Medulla oblongata (tissue), 1 donor: ENCODE measurements at regions not wholly inside any gene's neighbourhood (a gene's known extent, or its start where the extent isn't known, plus 50 kb on each side); places are given as distances from the start of the nearest gene placed in this dataset.

ENCODE experiments used
- DNase-seq: peaks from one replicate; pipeline ENCODE4 v3.0.0-alpha.2; 2015; ENCODE audit errors: extremely low spot score

- DNase-seq = no peak
These were observed 377.1 kb downstream of the EFNA5 start for GRCh38 chr5:107293541-107294210.

- no peak for DNase-seq
These were observed 378.9 kb downstream of the EFNA5 start for GRCh38 chr5:107291866-107292265.

DNA sequence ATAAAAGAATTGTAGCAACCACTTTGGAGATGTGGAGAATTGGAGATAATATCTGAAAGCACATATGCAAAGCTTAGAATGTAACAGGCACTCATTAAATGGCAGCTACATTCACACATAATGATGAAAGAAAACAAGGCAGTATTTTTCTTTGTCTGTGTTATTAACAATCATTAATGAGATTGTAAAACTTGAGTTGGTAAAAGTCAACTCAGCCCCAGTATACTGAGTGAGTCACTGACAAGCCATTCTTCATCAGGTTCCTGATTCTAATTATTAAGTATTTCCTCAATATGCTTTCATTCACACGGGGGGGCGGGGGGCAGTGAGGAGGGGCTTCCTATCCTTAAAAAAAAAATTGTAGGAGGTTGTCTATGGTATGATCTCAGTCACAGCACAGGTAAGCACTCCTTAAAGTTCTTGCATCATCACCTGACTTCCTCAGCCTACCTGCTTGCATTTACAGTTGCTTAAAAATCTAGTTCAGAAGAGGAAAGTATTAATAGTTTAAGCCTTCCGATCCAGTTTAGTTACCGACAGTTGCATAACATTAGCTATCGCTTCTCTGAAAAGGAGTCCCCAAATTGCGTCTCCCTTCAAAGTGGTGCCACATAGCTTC lies 379.8 kb downstream of the EFNA5 start:
- no peak for DNase-seq

DNA sequence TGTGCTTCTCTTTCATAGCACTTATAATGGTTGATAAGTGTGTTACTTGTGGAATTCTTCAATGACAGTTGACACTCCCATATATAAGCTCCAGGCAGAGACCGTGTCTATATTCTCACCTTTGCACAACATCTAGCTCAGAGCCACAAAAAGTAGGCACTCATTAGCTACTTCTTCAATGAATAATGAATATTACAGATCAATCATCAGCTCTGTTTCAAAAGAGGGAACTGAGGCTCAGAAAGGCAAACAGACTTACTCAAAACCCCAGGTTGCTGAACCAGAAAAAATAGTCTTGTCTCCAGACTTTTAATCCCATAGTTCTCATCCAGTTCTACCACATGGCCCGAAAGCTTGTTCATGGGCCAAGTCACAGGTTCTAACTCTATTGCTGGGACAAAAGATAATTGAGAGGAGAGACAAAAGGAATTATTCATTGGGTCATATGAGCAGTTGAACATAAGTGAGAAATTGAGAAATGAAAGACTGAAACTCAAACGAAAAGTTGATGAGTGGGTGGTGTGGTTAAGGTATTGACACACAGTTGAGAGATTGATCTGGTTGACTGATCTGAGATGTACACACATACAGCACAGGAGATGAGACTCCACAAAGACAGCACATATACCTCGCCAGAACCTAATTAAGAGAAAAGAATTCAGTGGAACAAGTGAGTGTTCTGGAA lies 381.6 kb downstream of the EFNA5 start:
- DNase-seq = no peak

DNA sequence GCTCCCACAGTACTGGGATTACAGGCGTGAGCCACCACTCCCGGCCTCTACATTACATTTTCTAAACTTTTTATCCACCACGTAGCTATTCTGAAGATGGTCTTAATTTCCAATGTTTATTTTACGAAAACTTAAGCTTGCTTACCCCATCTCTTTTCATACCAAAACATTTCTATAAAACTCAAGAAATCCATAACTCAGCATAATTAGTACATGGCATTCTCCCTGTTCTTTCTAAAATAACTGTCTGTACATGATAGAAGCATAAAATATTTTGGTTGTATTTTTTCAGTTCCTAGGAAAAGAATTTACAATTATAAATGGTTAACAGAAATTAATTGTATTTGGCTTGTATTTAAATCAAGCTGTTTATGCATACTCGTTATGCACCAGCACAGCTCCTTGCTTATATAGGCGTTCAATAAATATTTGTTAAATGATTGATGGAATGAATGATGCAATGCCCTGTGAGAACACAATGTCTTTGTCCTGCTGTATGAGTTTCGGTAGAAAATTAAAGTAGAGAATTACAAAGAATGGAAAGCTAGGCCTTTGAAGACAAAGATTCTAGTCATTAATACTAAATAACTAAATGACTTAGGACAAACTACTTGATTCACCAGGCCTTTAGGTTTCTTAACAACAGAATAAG lies 384.2 kb downstream of the EFNA5 start:
- DNase-seq = no peak

GRCh38 chr5:107285772-107286171 lies 385.0 kb downstream of the EFNA5 start:
- no peak for DNase-seq

GRCh38 chr5:107284822-107285525 lies 385.8 kb downstream of the EFNA5 start:
- DNase-seq = no peak

GRCh38 chr5:107282061-107282460 lies 388.7 kb downstream of the EFNA5 start:
- no peak for DNase-seq

- no peak for DNase-seq
These were observed 392.0 kb downstream of the EFNA5 start for GRCh38 chr5:107278774-107279173.

- no peak for DNase-seq
These were observed 393.1 kb downstream of the EFNA5 start for GRCh38 chr5:107277485-107278125.

- no peak for DNase-seq
These were observed 395.4 kb downstream of the EFNA5 start for GRCh38 chr5:107275333-107275732.

DNA sequence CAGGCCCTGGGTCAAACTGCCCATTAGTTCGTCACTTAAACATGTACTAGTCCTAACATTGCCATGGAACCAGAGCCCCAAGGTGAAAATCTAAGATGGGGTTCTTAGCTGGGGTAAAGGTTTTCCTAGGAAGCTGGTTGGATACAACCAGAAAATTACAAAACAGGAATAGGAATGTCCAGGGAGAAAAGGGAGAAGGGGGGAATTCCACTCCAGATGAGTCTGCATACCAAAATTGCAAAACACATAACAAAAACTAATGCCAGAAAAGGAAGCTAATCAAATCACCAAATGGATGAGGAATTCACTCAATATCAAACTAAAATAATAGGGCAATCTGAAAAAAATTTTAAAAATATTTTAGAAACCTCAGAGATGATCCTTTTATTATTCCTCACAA lies 396.2 kb downstream of the EFNA5 start:
- no peak for DNase-seq

- no peak for DNase-seq
These were observed 397.8 kb downstream of the EFNA5 start for GRCh38 chr5:107272954-107273353.

GRCh38 chr5:107272509-107272908 lies 398.2 kb downstream of the EFNA5 start:
- no peak for DNase-seq

GRCh38 chr5:107271682-107272350 lies 398.9 kb downstream of the EFNA5 start:
- DNase-seq = no peak

DNA sequence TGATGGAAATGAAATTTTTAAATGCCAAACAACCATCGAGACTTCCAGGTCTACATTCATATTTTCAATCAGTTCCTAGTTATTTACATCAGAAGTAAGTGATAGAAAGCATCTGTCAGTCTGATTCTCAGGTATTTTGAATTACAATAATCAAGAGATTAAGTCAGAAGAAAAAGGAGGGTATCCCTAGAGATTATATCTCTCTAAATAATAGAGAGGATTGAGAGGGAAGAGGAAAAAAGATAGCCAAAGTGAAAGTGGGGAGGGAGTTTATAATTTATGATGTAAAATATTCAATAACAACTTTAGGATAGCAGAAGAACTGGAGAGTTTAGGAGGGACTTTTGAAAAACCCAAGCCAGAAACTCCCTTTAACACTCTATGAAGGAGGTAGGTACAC lies 400.2 kb downstream of the EFNA5 start:
- no peak for DNase-seq

DNA sequence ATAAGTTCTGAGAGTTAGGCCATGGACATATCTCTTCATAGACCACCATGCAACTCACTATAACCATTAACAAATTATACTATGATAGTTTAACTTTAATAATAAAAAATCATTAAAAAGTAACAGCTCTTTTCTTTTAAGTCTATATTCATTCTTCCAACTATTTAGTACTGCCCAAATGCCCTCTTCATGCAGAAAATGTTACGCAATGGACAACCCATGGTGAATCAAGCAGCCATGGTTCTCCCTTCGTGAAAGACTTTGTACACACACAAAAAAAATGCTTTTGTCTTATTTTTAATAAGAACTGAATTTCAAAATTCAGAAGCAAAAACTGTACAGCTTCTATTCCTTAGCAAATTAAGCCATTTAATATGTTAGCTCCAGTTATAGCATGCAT lies 401.1 kb downstream of the EFNA5 start:
- DNase-seq = no peak

- no peak for DNase-seq
These were observed 401.5 kb downstream of the EFNA5 start for GRCh38 chr5:107269256-107269655.

DNA sequence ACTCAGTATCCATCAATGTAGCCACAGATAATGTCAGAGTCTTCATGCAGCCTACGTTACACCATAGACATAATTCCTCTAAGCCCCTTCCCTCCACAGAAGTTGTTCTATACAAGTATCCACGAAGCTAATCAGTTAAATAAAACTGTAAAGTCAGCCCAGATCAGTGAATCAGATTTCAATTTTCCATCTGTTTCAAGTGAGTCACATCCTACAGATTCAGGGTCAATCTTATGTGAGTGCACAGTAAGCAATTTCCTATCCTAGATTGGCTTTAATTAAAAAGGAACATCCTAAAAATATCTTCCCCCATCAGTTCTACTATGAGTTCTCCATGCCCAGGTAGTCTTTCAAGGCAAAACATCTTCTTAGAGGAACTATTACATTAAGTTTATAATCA lies 402.5 kb downstream of the EFNA5 start:
- DNase-seq = no peak

DNA sequence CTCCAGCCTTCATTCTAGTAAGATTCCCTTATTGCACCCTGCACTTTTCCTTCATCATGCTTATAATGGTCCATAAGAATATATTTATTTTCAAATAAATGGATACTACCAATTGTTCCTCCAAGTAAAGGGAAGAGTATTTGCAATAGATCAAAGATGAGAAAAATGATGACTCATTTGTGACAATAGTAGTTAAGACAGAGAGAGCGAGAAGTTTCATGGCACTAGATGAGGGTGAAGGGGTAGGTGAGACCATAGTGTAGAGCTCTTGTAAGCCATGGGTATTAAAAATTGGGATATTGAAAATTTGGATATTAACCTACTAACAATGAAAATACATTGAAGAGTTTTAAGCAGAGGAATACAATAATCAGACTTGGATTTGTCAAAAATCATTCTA lies 404.6 kb downstream of the EFNA5 start:
- no peak for DNase-seq

DNA sequence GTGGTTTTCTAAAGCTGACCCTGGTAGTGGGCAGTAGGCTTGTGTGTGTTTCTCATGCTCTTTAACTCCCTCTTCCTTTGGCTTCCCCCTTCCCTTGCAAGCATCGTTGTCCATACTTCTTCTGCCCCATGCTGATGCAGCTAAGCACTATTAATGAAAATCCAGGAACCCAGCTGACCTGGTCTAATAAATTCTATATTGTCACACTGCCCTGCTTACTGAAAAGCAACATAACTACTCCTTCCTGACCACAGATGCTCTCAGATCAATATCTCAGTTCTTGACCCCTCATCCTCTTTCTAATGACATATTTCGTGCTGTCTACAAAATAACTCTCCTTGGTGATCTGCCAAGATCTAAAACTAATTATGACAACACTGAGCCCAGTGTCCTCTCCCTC lies 405.5 kb downstream of the EFNA5 start:
- DNase-seq = no peak
